Epithelial cell of esophagus (primary cell): ENCODE measurements at regions not wholly inside any gene's neighbourhood (a gene's known extent, or its start where the extent isn't known, plus 50 kb on each side); places are given as distances from the start of the nearest gene placed in this dataset.

Source experiments
- DNase-seq: peaks from one replicate; pipeline ENCODE4 v3.0.0; 2010; ENCODE audit warnings: low read depth
- H3K4me3 ChIP-seq: 2 replicates; pipeline ENCODE4 v1.5.1; 2011; ENCODE audit warnings: mild to moderate bottlenecking, low read length, control low read depth
- CTCF ChIP-seq: IDR thresholded peaks from 2 replicates; pipeline ENCODE4 v1.5.1; 2011; ENCODE audit warnings: low read depth, mild to moderate bottlenecking, low read length, control low read depth, inconsistent platforms; ENCODE audit not compliant: insufficient read depth; ENCODE audit errors: missing control alignments

- peak; percentile 64 for DNase-seq
- no peak for TF ChIP-seq CTCF
- H3K4me3 ChIP-seq, result no peak overlapping the region
Measured at GRCh38 chr12:43636725-43637463, 84.9 kb upstream of the ADAMTS20 start.

- H3K4me3 ChIP-seq, result no peak overlapping the region
- no peak for TF ChIP-seq CTCF
- peak; percentile 4 for DNase-seq
Measured at GRCh38 chr12:43621262-43621661, 69.3 kb upstream of the ADAMTS20 start.

GRCh38 chr12:43602738-43603137 lies 50.7 kb upstream of the ADAMTS20 start:
- H3K4me3 ChIP-seq, result no peak overlapping the region
- no peak for DNase-seq
- no peak for TF ChIP-seq CTCF
